ENCODE measurements at regions not wholly inside any gene's neighbourhood (a gene's known extent, or its start where the extent isn't known, plus 50 kb on each side); places are given as distances from the start of the nearest gene placed in this dataset.

- TF ChIP-seq EZH2 (IDR thresholded peaks at IDR 0.05; ENCODE audit: borderline replicate concordance, low read depth, low read length, severe bottlenecking) (no peak), GATA2 (IDR thresholded peaks at IDR 0.05; ENCODE audit: insufficient read depth, insufficient read length, low read depth, low read length) (no peak), MYC (IDR thresholded peaks at IDR 0.05; ENCODE audit: low read depth, low read length) (no peak), FOS (IDR thresholded peaks at IDR 0.05; ENCODE audit: borderline replicate concordance, insufficient read depth, low read length) (no peak), POLR2AphosphoS5 (IDR thresholded peaks at IDR 0.05; ENCODE audit: insufficient read depth, low read depth, low read length) (no peak), CTCF (IDR thresholded peaks at IDR 0.05; ENCODE audit: extremely low read depth in 1 of 2, insufficient read depth in 1 of 2, low read depth in 1 of 2, low read length in 2 of 2) (no peak)
- DNase-seq (ENCODE audit: low read depth, low spot score) (no peak), FAIRE-seq (no peak)
- no peaks in the 10 kb centered on the region for H4K20me1 ChIP-seq (replicated peaks; ENCODE audit: control insufficient read depth, extremely low read depth, insufficient read depth, low read length)
- H3K9me3 ChIP-seq (replicated peaks; ENCODE audit: control insufficient read depth, insufficient read depth, low read length): no peaks in the 10 kb centered on the region
- no peak overlapping the region for H3K27ac ChIP-seq (ENCODE audit: insufficient read depth, low read depth, low read length)
- H3K36me3 ChIP-seq (ENCODE audit: control insufficient read depth in 2 of 2, extremely low read depth in 1 of 2, insufficient read depth in 2 of 2, low read length in 2 of 2): no peaks in the 10 kb centered on the region
- dilution Hi-C loops (cut with MboI; ENCODE audit: extremely low pct_ligation_motif_present, low sequenced_read_pairs) (no loop called here), intact Hi-C loops (cut with micrococcal nuclease) (no loop called here)
- H3K27me3 ChIP-seq (ENCODE audit: control insufficient read depth in 2 of 2, insufficient read depth in 2 of 2, low read length in 2 of 2): no peaks in the 10 kb centered on the region
- no peak overlapping the region for H2AFZ ChIP-seq (ENCODE audit: low read depth, low read length)
- H3K4me3 ChIP-seq (replicated peaks in 1 of 3; ENCODE audit: insufficient read depth in 1 of 3, low read depth in 1 of 3, low read length in 3 of 3): no peak overlapping the region
- POLR2A ChIA-PET: no interaction called here
- no TSS peak for BruUV-seq (replicated peaks)
- no peaks in the 10 kb centered on the region for H3K4me1 ChIP-seq (ENCODE audit: control insufficient read depth, extremely low read depth, insufficient read depth, low read length)
- CTCF ChIA-PET: no interaction called here
- H3K79me2 ChIP-seq (ENCODE audit: control insufficient read depth, insufficient read depth, low read length): no peaks in the 10 kb centered on the region
- no peaks in the 10 kb centered on the region for H3K9me1 ChIP-seq (replicated peaks; ENCODE audit: control insufficient read depth, extremely low read depth, insufficient read depth, low read length)
- H3K9ac ChIP-seq (replicated peaks; ENCODE audit: extremely low read depth, insufficient read depth, low read length): no peak overlapping the region
- H3K4me2 ChIP-seq (ENCODE audit: insufficient read depth, low read length): no peak overlapping the region
These were observed 914.3 kb upstream of the C9orf72 start for GRCh38 chr9:28487561-28487960.

GRCh38 chr9:28491121-28491520 is 917.8 kb upstream of the C9orf72 start:
- no peak overlapping the region for H3K4me3 ChIP-seq (replicated peaks in 1 of 3; ENCODE audit: insufficient read depth in 1 of 3, low read depth in 1 of 3, low read length in 3 of 3)
- TF ChIP-seq FOS (IDR thresholded peaks at IDR 0.05; ENCODE audit: borderline replicate concordance, insufficient read depth, low read length) (no peak), EZH2 (IDR thresholded peaks at IDR 0.05; ENCODE audit: borderline replicate concordance, low read depth, low read length, severe bottlenecking) (no peak), JUN (IDR thresholded peaks at IDR 0.05; ENCODE audit: borderline replicate concordance, insufficient read depth, insufficient read length, low read depth) (no peak), MAX (IDR thresholded peaks at IDR 0.05; ENCODE audit: insufficient read depth, insufficient read length) (no peak), CTCF (IDR thresholded peaks at IDR 0.05; ENCODE audit: extremely low read depth in 1 of 2, insufficient read depth in 1 of 2, low read depth in 1 of 2, low read length in 2 of 2) (no peak)

More at GRCh38 chr9:28491121-28491520, 917.8 kb upstream of the C9orf72 start:
- ChIA-PET POLR2A (no interaction called here), CTCF (no interaction called here)
- Histone ChIP-seq H3K27ac (ENCODE audit: insufficient read depth, low read depth, low read length) (no peak overlapping the region), H4K20me1 (replicated peaks; ENCODE audit: control insufficient read depth, extremely low read depth, insufficient read depth, low read length) (no peaks in the 10 kb centered on the region), H3K9me3 (replicated peaks; ENCODE audit: control insufficient read depth, insufficient read depth, low read length) (no peaks in the 10 kb centered on the region), H3K36me3 (ENCODE audit: control insufficient read depth in 2 of 2, extremely low read depth in 1 of 2, insufficient read depth in 2 of 2, low read length in 2 of 2) (no peaks in the 10 kb centered on the region), H3K4me1 (ENCODE audit: control insufficient read depth, extremely low read depth, insufficient read depth, low read length) (no peaks in the 10 kb centered on the region), H3K27me3 (ENCODE audit: control insufficient read depth in 2 of 2, insufficient read depth in 2 of 2, low read length in 2 of 2) (no peaks in the 10 kb centered on the region), H3K9me1 (replicated peaks; ENCODE audit: control insufficient read depth, extremely low read depth, insufficient read depth, low read length) (no peaks in the 10 kb centered on the region), H3K9ac (replicated peaks; ENCODE audit: extremely low read depth, insufficient read depth, low read length) (no peak overlapping the region), H3K4me2 (ENCODE audit: insufficient read depth, low read length) (no peak overlapping the region), H2AFZ (ENCODE audit: low read depth, low read length) (no peak overlapping the region), H3K79me2 (ENCODE audit: control insufficient read depth, insufficient read depth, low read length) (no peaks in the 10 kb centered on the region)
- BruUV-seq (replicated peaks): no TSS peak
- dilution Hi-C loops (cut with MboI; ENCODE audit: extremely low pct_ligation_motif_present, low sequenced_read_pairs): no loop called here
- FAIRE-seq: no peak
- intact Hi-C loops (cut with micrococcal nuclease): no loop called here
- DNase-seq (ENCODE audit: low read depth, low spot score): no peak
